Left lung (tissue), 4 donors: ENCODE measurements at regions not wholly inside any gene's neighbourhood (a gene's known extent, or its start where the extent isn't known, plus 50 kb on each side); places are given as distances from the start of the nearest gene placed in this dataset.

ENCODE experiments used
- ATAC-seq: fragments of 200-7000 bp; cut with Tn5 transposase; one replicate; pipeline ENCODE4 v1.9.1; 2020; ENCODE audit warnings: moderate library complexity
- DNase-seq, 4 donors: peaks; one replicate each; pipeline ENCODE4 v3.0.0-alpha.2; 2013 to 2020
- H3K27ac ChIP-seq, 2 donors: fragments of 200-600 bp; sonication (generic) in 1 of 2; one replicate each; pipeline versions ENCODE4 v1.5.0 to v1.8.0; 2020 to 2021
- H3K27me3 ChIP-seq, 2 donors: fragments of 200-600 bp; sonication (generic) in 1 of 2; one replicate each; pipeline versions ENCODE4 v1.5.0 to v1.8.0; 2020 to 2021
- H3K36me3 ChIP-seq, 2 donors: fragments of 200-600 bp; sonication (generic) in 1 of 2; one replicate each; pipeline versions ENCODE4 v1.5.0 to v1.8.0; 2020 to 2021
- H3K4me1 ChIP-seq, 2 donors: fragments of 200-600 bp; one replicate each; pipeline ENCODE4 v1.8.0; 2021
- H3K4me3 ChIP-seq, 2 donors: fragments of 200-600 bp; sonication (generic) in 1 of 2; one replicate each; pipeline versions ENCODE4 v1.5.0 to v1.8.0; 2020 to 2021; ENCODE audit warnings: mild to moderate bottlenecking in 1 of 2
- H3K9me3 ChIP-seq, 2 donors: fragments of 200-600 bp; sonication (generic) in 1 of 2; one replicate each; pipeline versions ENCODE4 v1.5.0 to v1.8.0; 2020 to 2021
- intact Hi-C, 2 donors: fragments of 100-400 bp; cut with DNase I; formaldehyde crosslinking; loops; one replicate each; pipeline versions ENCODE4 v1.11.2 to v1.14.2; 2022
- TF ChIP-seq, protein P1 (sequence below), 2 donors: fragments of 200-600 bp; sonication (generic) in 1 of 2; IDR thresholded peaks; one replicate each; pipeline versions ENCODE4 v1.5.0 to v1.8.0; 2021; ENCODE audit warnings: antibody characterized with exemption in 2 of 2
- donor health status: DM: no; HTN: yes; CAD: no.
- donor health status: DM: no; HTN: no; CAD: no.

DNA sequence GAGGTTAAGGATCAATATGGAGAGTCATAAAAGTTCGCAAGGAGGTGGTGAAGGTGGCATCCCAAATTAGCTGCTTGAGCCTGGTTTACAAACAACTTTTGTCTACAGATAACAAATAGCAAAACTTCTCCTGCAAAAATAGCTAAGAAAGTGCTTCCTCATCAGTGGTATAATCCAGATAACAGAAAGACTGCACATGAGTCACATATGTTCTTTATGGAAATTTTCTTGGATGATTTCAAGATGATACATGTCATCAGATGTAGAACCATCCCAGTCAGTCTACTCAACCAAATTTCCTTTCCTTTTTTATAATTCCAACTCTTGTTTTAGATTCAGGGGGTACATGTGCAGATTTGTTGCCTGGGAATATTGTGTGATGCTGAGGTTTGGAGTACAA lies 133.0 kb downstream of the BTG1 start:
- Histone ChIP-seq H3K27ac (no peak overlapping the region), H3K4me1 (no peaks in the 10 kb centered on the region), H3K27me3 (no peaks in the 10 kb centered on the region), H3K36me3 (no peaks in the 10 kb centered on the region), H3K9me3 (no peaks in the 10 kb centered on the region), H3K4me3 (no peak overlapping the region)
- no peak for DNase-seq
- no peak for ATAC-seq
- TF ChIP-seq, protein P1, sequence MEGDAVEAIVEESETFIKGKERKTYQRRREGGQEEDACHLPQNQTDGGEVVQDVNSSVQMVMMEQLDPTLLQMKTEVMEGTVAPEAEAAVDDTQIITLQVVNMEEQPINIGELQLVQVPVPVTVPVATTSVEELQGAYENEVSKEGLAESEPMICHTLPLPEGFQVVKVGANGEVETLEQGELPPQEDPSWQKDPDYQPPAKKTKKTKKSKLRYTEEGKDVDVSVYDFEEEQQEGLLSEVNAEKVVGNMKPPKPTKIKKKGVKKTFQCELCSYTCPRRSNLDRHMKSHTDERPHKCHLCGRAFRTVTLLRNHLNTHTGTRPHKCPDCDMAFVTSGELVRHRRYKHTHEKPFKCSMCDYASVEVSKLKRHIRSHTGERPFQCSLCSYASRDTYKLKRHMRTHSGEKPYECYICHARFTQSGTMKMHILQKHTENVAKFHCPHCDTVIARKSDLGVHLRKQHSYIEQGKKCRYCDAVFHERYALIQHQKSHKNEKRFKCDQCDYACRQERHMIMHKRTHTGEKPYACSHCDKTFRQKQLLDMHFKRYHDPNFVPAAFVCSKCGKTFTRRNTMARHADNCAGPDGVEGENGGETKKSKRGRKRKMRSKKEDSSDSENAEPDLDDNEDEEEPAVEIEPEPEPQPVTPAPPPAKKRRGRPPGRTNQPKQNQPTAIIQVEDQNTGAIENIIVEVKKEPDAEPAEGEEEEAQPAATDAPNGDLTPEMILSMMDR (IDR thresholded peaks at IDR 0.05) = no peak
- intact Hi-C loops = no loop called here

DNA sequence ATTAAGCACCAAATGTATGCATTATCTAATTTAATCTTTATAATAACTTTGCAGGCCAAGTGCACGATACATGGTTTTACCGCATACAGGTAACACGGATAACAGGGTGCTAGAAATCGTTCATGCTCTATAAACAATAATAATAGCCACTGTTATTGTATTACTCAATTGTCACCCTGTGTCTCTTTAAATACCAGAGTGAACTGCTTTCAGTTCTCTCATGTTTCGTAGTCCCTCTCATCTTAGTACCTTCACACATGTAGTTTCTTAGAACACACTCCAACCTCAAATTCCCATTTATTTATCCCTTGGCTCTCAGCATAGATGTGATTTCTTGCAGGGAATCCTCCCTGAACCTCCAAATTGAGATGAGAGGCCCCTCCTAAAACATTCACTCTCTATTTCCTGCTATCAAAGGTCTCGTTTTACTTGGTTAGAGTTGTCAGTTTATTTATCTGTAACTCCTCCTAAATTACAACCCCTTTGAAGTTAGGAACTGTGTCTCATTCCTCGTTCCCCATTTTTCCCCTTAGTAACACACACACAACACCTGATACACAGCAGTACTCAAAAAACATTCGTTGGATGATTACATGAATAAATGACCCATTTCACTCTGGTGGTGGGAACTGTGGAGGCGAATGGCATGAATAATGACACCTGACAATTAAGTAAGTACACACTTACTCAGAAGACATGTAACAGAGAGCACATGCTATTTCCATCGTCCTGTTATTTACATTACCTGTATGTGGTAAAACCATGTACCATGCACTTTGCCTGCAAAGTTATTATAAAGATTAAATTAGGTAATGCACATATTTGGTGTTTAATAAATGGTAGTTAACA lies 134.6 kb downstream of the BTG1 start:
- DNase-seq (no peak), ATAC-seq (no peak)
- intact Hi-C loops = no loop called here
- H3K27me3 ChIP-seq = no peaks in the 10 kb centered on the region
- no peaks in the 10 kb centered on the region for H3K4me1 ChIP-seq
- TF ChIP-seq, protein P1 (IDR thresholded peaks at IDR 0.05) = no peak
- H3K27ac ChIP-seq = no peak overlapping the region
- no peaks in the 10 kb centered on the region for H3K36me3 ChIP-seq
- no peaks in the 10 kb centered on the region for H3K9me3 ChIP-seq
- H3K4me3 ChIP-seq = no peak overlapping the region

DNA sequence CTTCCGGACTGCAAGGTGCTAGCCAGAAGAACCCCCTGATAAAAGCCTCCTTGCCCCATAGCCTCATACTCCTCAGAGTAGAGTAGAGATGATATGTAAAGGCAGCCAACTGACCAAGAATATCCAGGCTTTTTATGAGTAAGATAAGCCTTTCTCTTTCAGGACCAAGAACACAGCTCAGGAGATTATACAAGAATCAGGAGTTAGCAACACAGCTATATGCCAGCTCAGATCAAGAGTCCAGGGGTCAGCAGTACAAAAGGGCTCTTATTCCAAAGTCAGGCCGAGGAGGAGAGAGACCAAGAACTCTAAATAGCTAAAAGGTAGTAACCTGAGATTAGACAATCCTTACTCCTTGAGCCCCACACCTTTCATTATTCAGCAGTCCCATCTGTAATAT lies 135.3 kb downstream of the BTG1 start:
- no peaks in the 10 kb centered on the region for H3K36me3 ChIP-seq
- no peak for DNase-seq
- H3K4me3 ChIP-seq = no peak overlapping the region
- intact Hi-C loops = no loop called here
- no peak for ATAC-seq
- no peak overlapping the region for H3K27ac ChIP-seq
- TF ChIP-seq, protein P1 (IDR thresholded peaks at IDR 0.05) = no peak
- no peaks in the 10 kb centered on the region for H3K4me1 ChIP-seq
- no peaks in the 10 kb centered on the region for H3K9me3 ChIP-seq
- H3K27me3 ChIP-seq = no peaks in the 10 kb centered on the region

DNA sequence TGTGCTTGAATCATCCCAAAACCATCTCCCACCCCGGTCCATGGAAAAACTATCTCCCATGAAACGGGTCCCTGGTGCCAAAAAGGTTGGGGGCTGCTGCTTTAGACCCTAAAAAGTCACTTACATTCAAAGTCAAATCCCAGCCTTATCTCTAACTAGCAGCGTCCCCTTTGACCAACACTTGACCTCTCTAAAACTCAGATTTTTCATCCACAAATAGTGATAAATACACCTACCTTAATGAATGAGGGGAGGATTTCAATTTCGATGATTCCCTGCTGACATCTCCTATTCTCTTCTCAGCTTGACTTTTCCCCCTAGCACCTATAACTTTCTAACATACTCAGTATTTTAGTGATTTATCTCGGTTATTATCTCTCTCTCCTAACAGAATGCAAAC lies 137.3 kb downstream of the BTG1 start:
- no peak overlapping the region for H3K4me3 ChIP-seq
- no peaks in the 10 kb centered on the region for H3K4me1 ChIP-seq
- intact Hi-C loops = no loop called here
- H3K27ac ChIP-seq = no peak overlapping the region
- TF ChIP-seq, protein P1 (IDR thresholded peaks at IDR 0.05) = no peak
- no peaks in the 10 kb centered on the region for H3K9me3 ChIP-seq
- no peaks in the 10 kb centered on the region for H3K36me3 ChIP-seq
- H3K27me3 ChIP-seq = no peaks in the 10 kb centered on the region
- ATAC-seq = no peak
- no peak for DNase-seq

DNA sequence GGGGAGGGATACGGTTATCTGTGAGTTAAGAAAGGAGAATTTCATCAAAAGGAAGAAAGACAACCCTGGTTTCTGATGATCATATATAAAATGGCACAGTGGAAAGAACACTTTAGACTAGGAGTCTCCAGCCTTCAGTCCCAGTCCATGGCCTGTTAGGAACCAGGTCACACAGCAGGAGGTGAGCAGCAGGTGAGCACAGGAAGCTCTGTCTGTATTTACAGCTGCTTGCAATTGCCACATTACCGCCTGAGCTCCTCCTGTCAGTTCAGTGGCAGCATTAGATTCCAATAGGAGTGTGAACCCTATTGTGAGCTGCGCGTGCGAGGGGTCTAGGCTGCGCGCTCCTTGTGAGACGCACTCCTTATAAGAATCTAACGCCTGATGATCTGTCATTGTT lies 137.9 kb downstream of the BTG1 start:
- Histone ChIP-seq H3K27me3 (no peaks in the 10 kb centered on the region), H3K4me3 (no peak overlapping the region), H3K4me1 (no peaks in the 10 kb centered on the region), H3K27ac (no peak overlapping the region), H3K9me3 (no peaks in the 10 kb centered on the region), H3K36me3 (no peaks in the 10 kb centered on the region)
- TF ChIP-seq, protein P1 (IDR thresholded peaks at IDR 0.05) = no peak
- ATAC-seq = no peak
- intact Hi-C loops = no loop called here
- peak in 1 of 4 donors; percentile 42 for DNase-seq
